H1 (cell line): ENCODE measurements at regions not wholly inside any gene's neighbourhood (a gene's known extent, or its start where the extent isn't known, plus 50 kb on each side); places are given as distances from the start of the nearest gene placed in this dataset.

ENCODE experiments used
- CTCF ChIA-PET: fragments of 300-600 bp; sonication (Branson Sonifier 250); formaldehyde crosslinking; loops from one replicate; lab custom pipeline; 2021; ENCODE audit not compliant: partially characterized antibody; lab: Charles Lee
- POLR2A ChIA-PET: fragments of 300-600 bp; sonication (Branson Sonifier 250); formaldehyde crosslinking; loops from one replicate; lab custom pipeline; 2021; ENCODE audit warnings: inconsistent platforms; ENCODE audit not compliant: partially characterized antibody; lab: Charles Lee
- DNase-seq, 2 experiments: peaks; one replicate each; pipeline versions ENCODE4 v3.0.0 to v3.0.0-alpha.2; 2010 to 2022; ENCODE audit warnings: low spot score in 2 of 2, low read depth in 1 of 2, mixed read lengths in 1 of 2
- FAIRE-seq: peaks from 2 replicates; lab custom pipeline; 2011; peaks lifted over from hg19 to GRCh38; lab: Jason Lieb, UNC
- H2AFZ ChIP-seq: 2 replicates; pipeline ENCODE4 v1.8.1; 2012; ENCODE audit warnings: low read length, inconsistent platforms
- H2AK5ac ChIP-seq: 2 replicates; pipeline ENCODE4 v1.6.1; 2013; ENCODE audit warnings: low read depth, low read length
- H2BK120ac ChIP-seq: replicated peaks from 2 replicates; pipeline ENCODE3; 2013; ENCODE audit warnings: low read depth, low read length, inconsistent platforms
- H2BK12ac ChIP-seq: 2 replicates; pipeline ENCODE4 v1.6.1; 2013; ENCODE audit warnings: low read depth, low read length
- H2BK15ac ChIP-seq: 2 replicates; pipeline ENCODE4 v1.6.1; 2013; ENCODE audit warnings: low read length
- H2BK20ac ChIP-seq: 2 replicates; pipeline ENCODE4 v1.6.1; 2013; ENCODE audit warnings: low read length
- H2BK5ac ChIP-seq: 2 replicates; pipeline ENCODE4 v1.6.1; 2013; ENCODE audit warnings: low read depth, low read length
- H3K14ac ChIP-seq: 2 replicates; pipeline ENCODE4 v1.6.1; 2013; ENCODE audit warnings: inconsistent platforms; ENCODE audit not compliant: insufficient read length
- H3K18ac ChIP-seq: 2 replicates; pipeline ENCODE4 v1.6.1; 2013; ENCODE audit warnings: low read length; ENCODE audit errors: extremely low read depth
- H3K23ac ChIP-seq: 2 replicates; pipeline ENCODE4 v1.6.1; 2013; ENCODE audit warnings: inconsistent platforms; ENCODE audit not compliant: insufficient read length
- H3K23me2 ChIP-seq: 2 replicates; pipeline ENCODE4 v1.6.1; 2013; ENCODE audit warnings: low read depth, low read length
- H3K27ac ChIP-seq: 2 replicates; pipeline ENCODE4 v1.6.1; 2011; ENCODE audit warnings: low read depth, low read length, inconsistent platforms
- H3K27me3 ChIP-seq, 4 experiments: replicated peaks in 1 of 4; 1 replicate in 1 of 4; 2 replicates in 3 of 4; pipeline versions ENCODE4 v1.6.1 to v1.8.1; 2011 to 2013; ENCODE audit warnings: low read length in 3 of 4, mild to moderate bottlenecking in 3 of 4, inconsistent platforms in 2 of 4, mixed read lengths in 2 of 4, moderate library complexity in 1 of 4; ENCODE audit not compliant: control insufficient read depth in 3 of 4, insufficient read depth in 3 of 4; ENCODE audit errors: extremely low read depth in 1 of 4
- H3K36me3 ChIP-seq, 4 experiments: 2 replicates each; pipeline versions ENCODE4 v1.6.1 to v1.8.1; 2011 to 2013; ENCODE audit warnings: mild to moderate bottlenecking in 4 of 4, low read length in 3 of 4, moderate library complexity in 2 of 4, control low read depth in 1 of 4, inconsistent platforms in 1 of 4; ENCODE audit not compliant: insufficient read depth in 4 of 4, control insufficient read depth in 2 of 4
- H3K4ac ChIP-seq: replicated peaks from 2 replicates; pipeline ENCODE3; 2013; ENCODE audit warnings: low read length, low read depth, mixed read lengths, inconsistent platforms; ENCODE audit not compliant: insufficient read length
- H3K4me1 ChIP-seq, 4 experiments: replicated peaks in 1 of 4; 1 replicate in 1 of 4; 2 replicates in 3 of 4; pipeline versions ENCODE4 v1.6.1 to v1.8.1; 2011 to 2013; ENCODE audit warnings: low read length in 3 of 4, inconsistent platforms in 2 of 4, mixed read lengths in 1 of 4; ENCODE audit not compliant: insufficient read depth in 4 of 4, control insufficient read depth in 3 of 4
- H3K4me2 ChIP-seq, 2 experiments: 2 replicates each; pipeline versions ENCODE4 v1.6.1 to v1.8.1; 2011 to 2013; ENCODE audit warnings: low read depth in 2 of 2, low read length in 2 of 2, control low read depth in 1 of 2, inconsistent platforms in 1 of 2, mild to moderate bottlenecking in 1 of 2; ENCODE audit not compliant: insufficient read depth in 1 of 2
- H3K4me3 ChIP-seq, 4 experiments: fragments of 200-600, 300-600 bp in 1 of 4; sonication (generic), shearing (Covaris generic), sonication (Bioruptor Twin) in 1 of 4; 2 replicates each; pipeline versions ENCODE4 v1.5.1 to v1.8.1; 2011 to 2016; ENCODE audit warnings: low read length in 4 of 4, low read depth in 3 of 4, control low read depth in 2 of 4, inconsistent platforms in 2 of 4, mild to moderate bottlenecking in 2 of 4, mixed read lengths in 1 of 4, moderate library complexity in 1 of 4; ENCODE audit not compliant: insufficient read depth in 2 of 4; ENCODE audit errors: extremely low read depth in 1 of 4
- H3K56ac ChIP-seq: replicated peaks from 2 replicates; pipeline ENCODE3; 2013; ENCODE audit warnings: low read depth, mild to moderate bottlenecking, mixed read lengths, low read length, inconsistent platforms; ENCODE audit not compliant: insufficient read length
- H3K79me1 ChIP-seq: 2 replicates; pipeline ENCODE4 v1.6.1; 2013; ENCODE audit warnings: low read depth, low read length, control low read depth
- H3K79me2 ChIP-seq, 2 experiments: 2 replicates each; pipeline versions ENCODE4 v1.6.1 to v1.8.1; 2012 to 2013; ENCODE audit warnings: low read length in 2 of 2, mild to moderate bottlenecking in 2 of 2, inconsistent platforms in 1 of 2; ENCODE audit not compliant: insufficient read depth in 2 of 2, control insufficient read depth in 1 of 2
- H3K9ac ChIP-seq, 4 experiments: replicated peaks in 1 of 4; 1 replicate in 1 of 4; 2 replicates in 3 of 4; pipeline versions ENCODE4 v1.6.1 to v1.8.1; 2011 to 2013; ENCODE audit warnings: low read depth in 3 of 4, low read length in 3 of 4, control low read depth in 2 of 4, mild to moderate bottlenecking in 2 of 4, moderate library complexity in 2 of 4, inconsistent platforms in 1 of 4; ENCODE audit errors: extremely low read depth in 1 of 4
- H3K9me3 ChIP-seq, 2 experiments: 2 replicates each; pipeline versions ENCODE4 v1.6.1 to v1.8.1; 2012 to 2013; ENCODE audit warnings: mild to moderate bottlenecking in 2 of 2, moderate library complexity in 2 of 2, control low read depth in 1 of 2, inconsistent platforms in 1 of 2, low read depth in 1 of 2, low read length in 1 of 2, mixed read lengths in 1 of 2; ENCODE audit not compliant: insufficient read depth in 2 of 2
- H4K20me1 ChIP-seq, 2 experiments: replicated peaks in 1 of 2; 2 replicates each; pipeline versions ENCODE3 to v1.8.1; 2011 to 2013; ENCODE audit warnings: inconsistent platforms in 2 of 2, low read length in 2 of 2, mild to moderate bottlenecking in 1 of 2; ENCODE audit not compliant: insufficient read depth in 2 of 2, control insufficient read depth in 1 of 2
- H4K5ac ChIP-seq: 2 replicates; pipeline ENCODE4 v1.6.1; 2013; ENCODE audit warnings: low read length, low read depth, mixed read lengths, inconsistent platforms; ENCODE audit not compliant: insufficient read length
- H4K8ac ChIP-seq: 2 replicates; pipeline ENCODE4 v1.8.0; 2013; ENCODE audit warnings: mild to moderate bottlenecking, moderate library complexity, low read length, inconsistent platforms; ENCODE audit not compliant: insufficient read depth; ENCODE audit errors: extremely low read depth
- H4K91ac ChIP-seq: replicated peaks from 2 replicates; pipeline ENCODE3; 2013; ENCODE audit warnings: low read length, mixed read lengths, inconsistent platforms; ENCODE audit not compliant: insufficient read length
- HDAC2 ChIP-seq, 2 experiments: fragments of 300-600 bp in 1 of 2; sonication (generic) in 1 of 2; IDR thresholded peaks; 2 replicates each; pipeline ENCODE4 v1.6.1; 2011 to 2012; ENCODE audit warnings: low read depth in 2 of 2, low read length in 2 of 2, mild to moderate bottlenecking in 2 of 2, moderate library complexity in 2 of 2, borderline replicate concordance in 1 of 2, inconsistent platforms in 1 of 2
- JUND ChIP-seq: IDR thresholded peaks from 2 replicates; pipeline ENCODE4 v1.6.1; 2011; ENCODE audit warnings: mild to moderate bottlenecking, improper control_type of control experiment, low read length
- TBP ChIP-seq: IDR thresholded peaks from 2 replicates; pipeline ENCODE4 v1.6.1; 2011; ENCODE audit warnings: low read depth, low read length, improper control_type of control experiment
- TEAD4 ChIP-seq: IDR thresholded peaks from 2 replicates; pipeline ENCODE4 v1.6.1; 2012; ENCODE audit warnings: low read depth, low read length, inconsistent platforms, mixed read lengths
- WGBS, 2 experiments: shearing (Covaris generic) in 1 of 2; methylation state at CpG; one replicate each; pipeline versions ENCODE4 v1.1.6 to v1.1.7; 2013 to 2015; ENCODE audit warnings: low lambda C conversion rate in 2 of 2, mixed read lengths in 2 of 2, inconsistent platforms in 1 of 2, low coverage in 1 of 2, missing lambda C conversion rate in 1 of 2; ENCODE audit not compliant: insufficient replicate concordance in 2 of 2, insufficient coverage in 1 of 2, insufficient read length in 1 of 2; ENCODE audit errors: extremely low coverage in 1 of 2, missing lambda C conversion rate in 1 of 2; 5-methylcytosine and 5-hydroxymethylcytosine counted together

- Histone ChIP-seq H3K9me3 (no peaks in the 10 kb centered on the region), H2BK15ac (no peak overlapping the region), H3K23me2 (no peaks in the 10 kb centered on the region), H2BK120ac (no peak overlapping the region), H3K79me1 (no peaks in the 10 kb centered on the region), H3K79me2 (no peaks in the 10 kb centered on the region), H2AFZ (no peak overlapping the region), H3K4me2 (no peak overlapping the region), H3K56ac (no peak overlapping the region), H2BK20ac (no peak overlapping the region), H3K4ac (no peak overlapping the region)
- CTCF ChIA-PET: no interaction called here
- FAIRE-seq: no peak
- TF ChIP-seq TEAD4 (no peak), JUND (no peak), HDAC2 (IDR thresholded peaks at IDR 0.05; ENCODE audit: borderline replicate concordance in 1 of 2, low read depth in 2 of 2, low read length in 2 of 2) (no peak), TBP (no peak)
- TF ChIP-seq, all 59 proteins: peak for 0
- H2AK5ac ChIP-seq: no peak overlapping the region
- POLR2A ChIA-PET: interaction anchor here (0.6 kb wide), 1 partner anchor 496 kb away, joined by 4 read pairs; no protein-coding TSS in a partner anchor
- no peaks in the 10 kb centered on the region for H3K27me3 ChIP-seq
- no peak overlapping the region for H3K27ac ChIP-seq
- H3K14ac ChIP-seq: no peak overlapping the region
- no peak overlapping the region for H3K18ac ChIP-seq
- no peak for DNase-seq
- no peaks in the 10 kb centered on the region for H4K20me1 ChIP-seq
- H2BK5ac ChIP-seq: no peak overlapping the region
- H3K4me1 ChIP-seq: no peaks in the 10 kb centered on the region
- no peak overlapping the region for H4K5ac ChIP-seq
- no peak overlapping the region for H3K9ac ChIP-seq
- H3K23ac ChIP-seq: no peak overlapping the region
- no peak overlapping the region for H2BK12ac ChIP-seq
- H4K91ac ChIP-seq: no peak overlapping the region
- 91% methylated on average over 3 of the region's 3 CpGs; no CpG with 5 or more reads in 1 of the 2 experiments for WGBS, 2 experiments
- H3K4me3 ChIP-seq: no peak overlapping the region
- no peaks in the 10 kb centered on the region for H3K36me3 ChIP-seq
- no peak overlapping the region for H4K8ac ChIP-seq
Measured at GRCh38 chr6:54601600-54602300, 244.8 kb upstream of the FAM83B start.
